ENCODE measurements at regions not wholly inside any gene's neighbourhood (a gene's known extent, or its start where the extent isn't known, plus 50 kb on each side); places are given as distances from the start of the nearest gene placed in this dataset.

GRCh38 chr6:40965046-40965445 is 74.0 kb downstream of the UNC5CL start:
- no peak for TF ChIP-seq CTCF (IDR thresholded peaks at IDR 0.05)
- TF ChIP-seq POLR2A (IDR thresholded peaks at IDR 0.05), result no peak

Measured in testis (tissue), 2 donors.